ENCODE measurements at regions not wholly inside any gene's neighbourhood (a gene's known extent, or its start where the extent isn't known, plus 50 kb on each side); places are given as distances from the start of the nearest gene placed in this dataset.

- TF ChIP-seq EZH2 (IDR thresholded peaks at IDR 0.05; ENCODE audit: borderline replicate concordance, low read depth, low read length, poor library complexity, severe bottlenecking) (no peak), CTCF (conservative IDR thresholded peaks at IDR 0.05; ENCODE audit: low read depth, low read length) (no peak)
These were observed 213.7 kb upstream of the ARHGAP42 start for GRCh38 chr11:100473390-100473740.

Data from A673 (cell line).